ENCODE measurements at regions not wholly inside any gene's neighbourhood (a gene's known extent, or its start where the extent isn't known, plus 50 kb on each side); places are given as distances from the start of the nearest gene placed in this dataset.

- DNase-seq: peak; percentile 38
Measured at GRCh38 chr18:27685807-27686412, 491.0 kb downstream of the CDH2 start.

DNA sequence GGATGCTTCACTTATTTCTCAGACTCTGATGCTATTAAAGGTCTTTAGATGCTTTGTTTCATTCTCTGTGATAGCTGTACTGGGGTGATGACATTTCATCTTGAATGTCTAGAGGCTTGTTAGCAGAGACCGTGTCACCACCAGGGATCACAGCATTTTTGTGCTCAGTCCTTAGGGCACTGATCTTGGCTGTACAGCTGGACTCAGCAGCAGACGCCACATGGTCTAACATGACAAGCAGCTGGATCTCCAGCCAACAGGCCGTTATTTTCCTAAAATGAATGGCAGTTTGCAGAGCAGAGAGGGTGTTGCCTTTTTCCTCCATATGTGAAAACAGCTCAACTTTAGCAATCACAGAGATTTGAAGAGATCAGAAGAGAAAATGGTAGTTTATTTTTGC, 491.8 kb downstream of the CDH2 start:
- DNase-seq: no peak

DNA sequence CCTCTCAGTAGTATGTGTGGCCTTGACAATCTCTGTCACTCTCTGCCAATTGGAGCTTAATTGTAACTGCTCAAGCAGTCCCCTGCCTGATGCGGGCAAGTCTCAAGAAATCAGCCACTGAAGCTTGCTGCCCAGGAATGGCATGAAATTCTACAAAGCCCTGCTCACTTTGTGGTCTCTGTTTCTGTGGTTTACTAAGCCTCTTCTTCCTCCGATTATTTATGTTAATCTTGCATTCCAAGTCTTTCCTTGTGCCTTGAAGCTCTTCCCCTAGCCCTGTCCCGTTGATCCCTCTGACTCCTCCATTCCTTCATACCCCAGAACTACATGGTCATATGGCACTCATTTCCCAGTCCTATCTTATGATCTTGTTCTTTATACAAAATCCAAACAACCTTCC, 489.3 kb upstream of the CHST9 start:
- no peak for DNase-seq

DNA sequence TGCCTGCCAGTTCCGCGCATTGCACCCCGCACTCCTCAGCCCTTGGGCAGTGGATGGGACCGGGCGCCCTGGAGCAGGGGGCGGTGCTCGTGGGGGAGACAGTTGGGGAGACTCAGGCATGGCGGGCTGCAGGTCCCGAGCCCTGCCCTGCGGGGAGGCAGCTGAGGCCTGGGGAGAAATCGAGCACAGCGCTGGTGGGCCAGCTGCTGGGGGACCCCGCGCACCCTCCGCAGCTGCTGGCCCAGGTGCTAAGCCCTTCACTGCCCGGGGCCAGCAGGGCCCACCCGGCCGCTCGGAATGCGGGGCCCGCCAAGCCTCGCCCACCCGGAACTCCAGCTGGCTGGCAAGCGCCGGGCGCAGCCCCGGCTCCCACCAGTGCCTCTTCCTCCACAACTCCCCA, 488.8 kb upstream of the CHST9 start:
- DNase-seq: no peak

GRCh38 chr18:27668158-27668557, 483.1 kb upstream of the CHST9 start:
- no peak for DNase-seq

DNA sequence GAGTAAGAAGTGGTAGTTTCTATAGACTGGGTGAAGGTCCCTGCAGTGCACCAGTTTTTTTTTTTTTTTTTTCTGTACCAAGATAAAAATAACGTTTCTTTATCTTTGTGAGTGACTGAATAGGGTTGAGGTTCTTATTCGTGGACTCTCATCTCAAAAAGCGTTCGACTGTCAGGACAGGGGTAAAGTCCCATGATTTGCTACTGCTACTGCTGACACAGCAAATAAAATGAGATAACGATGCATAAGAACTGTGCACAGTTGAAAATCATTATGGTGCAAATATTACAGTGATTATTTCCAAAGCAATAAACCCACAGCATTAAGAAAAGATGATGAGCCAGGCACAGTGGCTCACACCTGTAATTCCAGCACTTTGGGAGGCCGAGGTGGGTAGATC, 482.0 kb upstream of the CHST9 start:
- no peak for DNase-seq

DNA sequence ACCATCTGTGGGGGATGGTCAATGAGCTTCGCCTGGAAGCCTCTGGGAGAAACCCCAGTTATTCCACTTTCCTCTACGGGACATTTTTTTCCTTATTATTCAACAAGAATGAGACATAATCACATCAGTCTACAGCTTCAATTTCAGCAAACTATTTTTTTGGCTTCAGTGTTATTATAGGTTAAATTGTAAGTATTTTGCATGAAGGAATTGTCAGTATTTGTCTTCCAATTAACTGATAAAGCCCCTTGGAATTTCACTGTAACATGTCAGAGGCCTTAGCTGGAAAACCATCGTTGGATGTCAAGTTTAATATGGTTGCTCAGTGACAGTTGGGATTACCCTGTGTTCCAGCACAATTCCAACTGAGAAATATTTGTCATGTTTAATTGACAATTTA, 480.9 kb upstream of the CHST9 start:
- no peak for DNase-seq

GRCh38 chr18:27665264-27665799, 480.2 kb upstream of the CHST9 start:
- no peak for DNase-seq

- no peak for DNase-seq
Measured at GRCh38 chr18:27662949-27663348, 477.8 kb upstream of the CHST9 start.

DNA sequence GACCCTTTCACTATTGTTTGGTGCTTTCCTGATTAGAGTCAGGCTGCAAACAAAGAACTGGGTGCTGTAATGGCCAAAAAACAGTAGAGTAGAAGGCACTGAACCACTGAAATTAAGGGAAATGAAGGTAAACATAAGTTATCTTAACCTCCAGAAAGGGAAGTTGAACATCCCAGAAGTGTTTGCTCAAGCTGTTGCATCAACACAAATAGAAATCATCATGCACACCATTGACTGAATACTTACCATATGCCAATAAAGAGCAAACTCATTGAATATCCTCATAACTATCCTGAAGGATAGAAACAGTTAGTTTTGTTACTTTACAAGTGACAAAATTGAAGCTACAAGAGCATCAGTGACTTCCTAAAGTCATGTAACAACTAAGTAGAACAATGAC, 477.4 kb upstream of the CHST9 start:
- DNase-seq: no peak

- DNase-seq: peak; percentile 95
Measured at GRCh38 chr18:27661320-27662018, 476.4 kb upstream of the CHST9 start.

GRCh38 chr18:27656905-27657304, 471.8 kb upstream of the CHST9 start:
- DNase-seq: no peak

DNA sequence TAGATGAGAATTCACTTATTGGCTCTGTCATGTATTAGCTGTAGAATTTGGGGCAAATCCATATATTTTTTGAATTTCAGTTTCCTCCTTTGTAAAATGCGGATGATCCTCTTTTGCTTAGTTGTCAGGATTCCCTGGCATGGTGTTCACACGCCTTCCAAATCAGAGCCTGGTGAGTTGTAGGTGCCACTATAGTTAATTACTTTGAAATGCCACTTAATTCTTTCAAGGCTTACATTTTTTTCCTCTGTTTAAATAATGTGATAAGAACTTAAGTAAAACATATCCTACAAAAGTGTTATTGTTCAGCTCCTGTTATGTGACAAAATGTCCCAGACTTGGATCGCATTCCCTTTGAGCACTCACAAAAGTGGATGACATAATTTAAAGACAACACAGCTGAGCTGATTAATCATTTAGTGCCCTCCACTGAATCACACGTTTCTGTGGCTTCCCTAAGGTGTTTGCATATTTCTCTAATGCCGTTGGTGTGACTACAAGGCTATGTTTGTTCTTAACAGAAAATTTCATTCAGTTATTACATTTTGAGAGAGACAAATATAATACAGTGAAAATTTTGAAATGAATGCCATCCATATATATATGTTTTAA, 471.2 kb upstream of the CHST9 start:
- DNase-seq: no peak

DNA sequence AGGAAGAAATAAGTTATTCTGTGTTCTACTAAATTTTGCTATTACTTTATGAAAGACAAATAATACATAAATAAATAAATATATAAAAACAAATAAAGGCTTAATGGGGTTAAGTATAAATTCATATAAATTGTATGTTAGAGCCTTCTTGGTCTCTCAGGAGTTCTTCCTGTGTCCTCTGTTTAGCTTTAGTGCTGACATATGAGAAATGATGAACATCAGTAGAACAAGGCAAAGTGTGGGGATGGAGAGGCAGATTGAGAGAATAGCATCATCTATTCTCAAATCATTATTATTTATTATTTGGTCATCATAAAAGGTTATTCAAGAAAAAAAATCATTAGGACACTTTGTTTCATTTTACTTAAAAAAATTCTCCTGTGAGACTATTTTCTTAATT, 468.1 kb upstream of the CHST9 start:
- no peak for DNase-seq

GRCh38 chr18:27652480-27653121, 467.5 kb upstream of the CHST9 start:
- DNase-seq: no peak

DNA sequence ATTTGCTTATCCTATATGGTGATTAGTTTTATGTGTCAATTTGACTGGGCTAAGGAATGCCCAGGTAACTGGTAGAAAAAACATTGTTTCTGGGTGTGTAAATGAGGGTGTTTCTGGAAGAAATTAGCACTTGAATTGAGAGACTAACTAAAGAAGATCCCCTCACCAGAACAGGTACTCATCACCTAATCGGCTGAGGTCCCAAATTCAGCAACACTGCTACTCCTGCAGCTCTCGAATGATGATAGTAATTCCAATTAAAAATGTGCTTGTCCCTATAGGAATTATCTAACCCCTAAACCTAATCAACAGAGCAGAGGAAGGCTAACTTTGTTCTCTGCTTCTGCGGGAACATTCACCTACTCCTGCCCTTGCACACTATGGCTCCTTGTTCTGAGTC, 464.5 kb upstream of the CHST9 start:
- DNase-seq: no peak

- no peak for DNase-seq
Measured at GRCh38 chr18:27645929-27646328, 460.8 kb upstream of the CHST9 start.

GRCh38 chr18:27636576-27637085, 451.5 kb upstream of the CHST9 start:
- DNase-seq: no peak

DNA sequence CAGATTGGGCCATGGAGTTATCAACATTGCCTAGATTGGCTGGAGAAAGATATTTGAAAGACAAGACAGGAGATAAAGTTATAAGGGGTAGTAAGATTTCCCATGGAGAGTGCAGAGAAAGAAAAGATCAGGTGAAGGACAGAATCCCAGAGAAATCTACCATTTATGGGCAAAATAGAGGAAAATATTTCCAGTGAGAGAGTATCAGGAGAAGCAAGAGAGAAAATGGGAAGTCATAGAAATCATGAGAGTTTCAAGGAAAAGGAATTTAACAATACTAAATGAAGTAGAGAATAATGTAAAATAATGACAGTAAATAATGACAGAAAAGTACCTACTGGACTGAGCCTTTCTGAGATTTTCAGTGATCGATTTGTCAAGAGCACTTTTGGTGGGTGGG, 447.6 kb upstream of the CHST9 start:
- no peak for DNase-seq

GRCh38 chr18:27627927-27628326, 442.8 kb upstream of the CHST9 start:
- no peak for DNase-seq

DNA sequence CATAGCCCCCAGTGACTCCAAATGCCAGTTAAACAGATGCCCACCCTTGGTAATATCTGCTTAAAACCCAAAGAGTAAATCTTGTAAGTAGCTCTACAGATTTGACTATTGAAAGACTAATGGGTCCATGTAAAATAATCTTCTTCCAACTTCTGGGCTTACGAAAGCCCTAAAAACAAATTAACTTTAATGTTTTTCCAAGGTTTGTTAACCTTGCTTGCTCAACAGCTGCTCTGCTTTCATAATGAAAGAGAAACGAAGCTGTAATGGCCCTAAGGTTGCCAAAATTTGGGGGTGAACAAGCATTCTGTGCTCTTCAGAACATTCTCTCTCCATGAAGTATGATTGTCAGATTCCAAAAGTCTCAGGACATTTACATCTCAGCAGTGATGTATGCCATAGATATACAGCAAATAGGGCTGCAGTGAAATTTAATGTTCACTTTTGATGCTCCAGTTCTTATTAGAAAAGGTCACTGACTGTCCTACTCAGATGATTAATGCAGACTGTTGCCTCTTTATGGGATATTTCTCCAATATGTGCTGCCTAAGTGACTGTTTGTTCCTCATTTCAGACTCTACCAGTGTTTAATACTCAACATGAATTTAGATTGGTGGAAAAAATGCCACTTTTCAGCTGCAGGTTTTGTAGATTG, 436.3 kb upstream of the CHST9 start:
- no peak for DNase-seq

GRCh38 chr18:27619906-27620305, 434.8 kb upstream of the CHST9 start:
- DNase-seq: no peak
